Osteocyte (in vitro differentiated cells): ENCODE measurements at regions not wholly inside any gene's neighbourhood (a gene's known extent, or its start where the extent isn't known, plus 50 kb on each side); places are given as distances from the start of the nearest gene placed in this dataset.

Source experiments
- DNase-seq: peaks from one replicate; pipeline ENCODE4 v3.0.0; 2021; ENCODE audit warnings: mixed read lengths; ENCODE audit not compliant: unreplicated experiment; ENCODE audit errors: extremely low spot score
- H3K27ac Mint-ChIP-seq: one replicate; pipeline ENCODE4 v1.8.0; 2021; ENCODE audit warnings: mild to moderate bottlenecking, mixed read lengths; ENCODE audit not compliant: unreplicated experiment
- H3K27me3 Mint-ChIP-seq: one replicate; pipeline ENCODE4 v1.8.0; 2021; ENCODE audit warnings: mixed read lengths; ENCODE audit not compliant: unreplicated experiment
- H3K36me3 Mint-ChIP-seq: one replicate; pipeline ENCODE4 v1.8.0; 2021; ENCODE audit warnings: mixed read lengths; ENCODE audit not compliant: unreplicated experiment
- H3K4me1 Mint-ChIP-seq: one replicate; pipeline ENCODE4 v1.8.0; 2021; ENCODE audit warnings: mixed read lengths; ENCODE audit not compliant: unreplicated experiment
- H3K4me3 Mint-ChIP-seq: one replicate; pipeline ENCODE4 v1.8.0; 2021; ENCODE audit warnings: mild to moderate bottlenecking, moderate library complexity, mixed read lengths; ENCODE audit not compliant: unreplicated experiment
- H3K9me3 Mint-ChIP-seq: one replicate; pipeline ENCODE4 v1.8.0; 2021; ENCODE audit warnings: mixed read lengths; ENCODE audit not compliant: unreplicated experiment
- CTCF ChIP-seq: fragments of 200-600 bp; sonication (generic); IDR thresholded peaks from 2 replicates; pipeline ENCODE4 v1.5.0; 2021; ENCODE audit warnings: antibody characterized with exemption, mild to moderate bottlenecking, moderate library complexity

- no peak for TF ChIP-seq CTCF
- H3K4me1 Mint-ChIP-seq: peaks cover 3% of the 10 kb centered on the region
- no peaks in the 10 kb centered on the region for H3K27me3 Mint-ChIP-seq
- no peak overlapping the region for H3K4me3 Mint-ChIP-seq
- H3K36me3 Mint-ChIP-seq: no peaks in the 10 kb centered on the region
- DNase-seq: no peak
- no peak overlapping the region for H3K27ac Mint-ChIP-seq
- H3K9me3 Mint-ChIP-seq: peaks cover 25% of the 10 kb centered on the region
These were observed 562.1 kb downstream of the XIRP2 start for GRCh38 chr2:167450364-167450763.

GRCh38 chr2:167440382-167440781, 552.1 kb downstream of the XIRP2 start:
- Mint-ChIP-seq H3K36me3 (peaks cover 2% of the 10 kb centered on the region), H3K4me3 (no peak overlapping the region), H3K4me1 (peaks cover 11% of the 10 kb centered on the region), H3K9me3 (peaks cover 16% of the 10 kb centered on the region), H3K27ac (no peak overlapping the region), H3K27me3 (no peaks in the 10 kb centered on the region)
- no peak for TF ChIP-seq CTCF
- DNase-seq: no peak

- H3K27me3 Mint-ChIP-seq: no peaks in the 10 kb centered on the region
- peaks cover 6% of the 10 kb centered on the region for H3K9me3 Mint-ChIP-seq
- no peak for DNase-seq
- H3K36me3 Mint-ChIP-seq: no peaks in the 10 kb centered on the region
- H3K4me3 Mint-ChIP-seq: no peak overlapping the region
- no peak overlapping the region for H3K27ac Mint-ChIP-seq
- H3K4me1 Mint-ChIP-seq: peaks cover 11% of the 10 kb centered on the region
- TF ChIP-seq CTCF: no peak
These were observed 549.9 kb downstream of the XIRP2 start for GRCh38 chr2:167438206-167438605.

GRCh38 chr2:167431949-167432348, 543.7 kb downstream of the XIRP2 start:
- Mint-ChIP-seq H3K36me3 (no peaks in the 10 kb centered on the region), H3K4me3 (no peak overlapping the region), H3K27me3 (no peaks in the 10 kb centered on the region), H3K4me1 (no peaks in the 10 kb centered on the region), H3K27ac (no peak overlapping the region), H3K9me3 (peaks cover 3% of the 10 kb centered on the region)
- DNase-seq: no peak
- TF ChIP-seq CTCF: no peak

- Mint-ChIP-seq H3K27ac (no peak overlapping the region), H3K4me3 (no peak overlapping the region), H3K9me3 (peaks cover 3% of the 10 kb centered on the region), H3K27me3 (no peaks in the 10 kb centered on the region), H3K36me3 (no peaks in the 10 kb centered on the region), H3K4me1 (no peaks in the 10 kb centered on the region)
- DNase-seq: no peak
- TF ChIP-seq CTCF: no peak
These were observed 542.2 kb downstream of the XIRP2 start for GRCh38 chr2:167430447-167430846.
